ENCODE measurements at regions not wholly inside any gene's neighbourhood (a gene's known extent, or its start where the extent isn't known, plus 50 kb on each side); places are given as distances from the start of the nearest gene placed in this dataset.

DNA sequence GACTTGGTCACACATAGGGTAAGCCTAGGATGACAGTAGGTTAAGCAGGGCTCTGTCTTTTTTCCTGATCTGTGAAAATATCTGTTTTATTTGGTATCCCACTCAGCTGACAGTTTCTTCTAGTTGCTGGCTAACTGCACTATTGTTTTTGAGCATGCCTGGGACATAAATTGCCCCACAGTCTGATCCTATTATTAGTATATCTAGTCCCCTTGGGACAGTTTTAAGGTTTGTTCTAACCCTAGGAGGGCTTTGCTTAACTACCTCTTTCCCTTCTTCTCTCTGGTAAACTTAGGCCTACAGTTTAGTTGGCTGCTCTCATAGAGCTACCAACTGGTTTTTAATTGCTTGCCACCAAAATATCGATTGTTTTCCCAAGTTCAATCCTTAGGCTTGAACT lies 446.6 kb downstream of the ARHGEF28 start:
- no peak for DNase-seq (ENCODE audit: low read depth in 2 of 2, low spot score in 1 of 2)

DNA sequence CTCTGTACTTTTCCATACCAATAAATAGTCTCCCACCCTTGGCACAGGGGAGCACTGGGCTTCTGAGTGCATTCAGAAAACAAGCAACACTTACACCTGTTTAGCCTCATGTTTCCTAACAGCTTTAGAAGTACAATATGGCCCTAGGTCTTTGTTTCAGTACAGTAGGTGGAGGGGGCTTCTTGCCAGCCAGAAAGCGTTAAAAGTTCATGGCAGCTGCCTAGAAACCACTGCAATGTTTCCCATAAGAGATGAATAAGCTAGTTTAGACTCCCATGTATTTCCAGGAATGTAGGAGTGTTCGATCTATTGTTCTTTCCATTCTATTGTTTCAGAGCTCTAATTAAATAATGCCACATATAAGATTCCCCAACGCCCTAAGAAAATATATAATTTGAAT lies 444.8 kb downstream of the ARHGEF28 start:
- no peak for DNase-seq (ENCODE audit: low read depth in 2 of 2, low spot score in 1 of 2)

DNA sequence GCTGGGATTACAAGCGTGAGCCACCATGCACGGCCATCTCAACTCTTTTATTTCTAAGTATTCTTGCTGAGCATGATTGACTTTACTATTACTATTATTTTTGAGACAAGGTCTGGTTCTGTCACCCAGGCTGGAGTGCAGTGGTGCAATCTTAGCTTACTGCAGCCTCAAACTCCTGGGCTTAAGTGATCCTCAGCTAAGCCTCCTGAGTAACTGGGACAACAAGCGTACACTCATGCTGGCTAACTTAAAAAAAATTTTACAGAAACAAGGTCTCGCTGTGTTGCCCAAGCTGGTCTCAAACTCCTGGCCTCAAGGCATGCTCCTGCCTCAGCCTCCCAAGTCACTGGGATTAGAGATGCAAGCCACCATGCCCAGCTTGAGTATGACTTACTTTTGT lies 443.7 kb downstream of the ARHGEF28 start:
- no peak for DNase-seq (ENCODE audit: low read depth in 2 of 2, low spot score in 1 of 2)

DNA sequence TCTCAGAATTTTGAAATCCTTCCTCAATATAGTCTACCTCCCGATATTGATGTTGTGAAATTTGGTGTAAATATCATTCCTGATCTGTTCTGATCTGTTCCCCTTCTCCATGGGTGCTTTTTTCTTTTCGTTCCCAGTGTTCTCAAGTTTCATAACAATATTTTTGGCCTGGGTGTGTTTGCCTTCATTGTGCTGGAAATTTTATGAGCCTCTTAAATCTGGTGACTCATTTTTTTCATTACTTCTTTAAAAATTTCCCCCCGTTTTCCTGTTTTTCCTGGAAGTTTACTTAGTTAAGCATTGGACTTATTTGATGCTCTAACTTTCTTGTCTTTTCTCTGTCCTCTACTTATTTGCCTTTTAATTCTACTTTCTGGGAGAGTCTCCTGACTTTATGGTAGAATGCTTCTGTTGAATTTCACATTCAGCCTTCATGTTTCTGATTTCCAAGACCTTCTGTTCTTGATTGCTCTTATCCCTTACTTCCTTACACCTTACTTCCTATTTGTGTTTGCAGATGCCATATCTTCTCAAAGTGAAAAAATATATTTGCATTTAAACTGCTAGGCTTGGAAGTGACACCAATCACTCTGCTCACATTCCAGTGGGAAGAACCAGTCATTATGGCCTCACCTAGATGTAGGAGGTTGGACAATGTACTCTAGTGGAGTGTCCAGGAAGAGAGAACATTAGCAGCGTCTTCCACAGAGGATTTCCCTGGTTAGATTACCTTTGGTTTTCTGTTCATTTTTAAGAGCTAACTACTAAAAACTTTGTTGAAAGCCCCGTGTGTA lies 441.9 kb downstream of the ARHGEF28 start:
- no peak for DNase-seq (ENCODE audit: low read depth in 2 of 2, low spot score in 1 of 2)

DNA sequence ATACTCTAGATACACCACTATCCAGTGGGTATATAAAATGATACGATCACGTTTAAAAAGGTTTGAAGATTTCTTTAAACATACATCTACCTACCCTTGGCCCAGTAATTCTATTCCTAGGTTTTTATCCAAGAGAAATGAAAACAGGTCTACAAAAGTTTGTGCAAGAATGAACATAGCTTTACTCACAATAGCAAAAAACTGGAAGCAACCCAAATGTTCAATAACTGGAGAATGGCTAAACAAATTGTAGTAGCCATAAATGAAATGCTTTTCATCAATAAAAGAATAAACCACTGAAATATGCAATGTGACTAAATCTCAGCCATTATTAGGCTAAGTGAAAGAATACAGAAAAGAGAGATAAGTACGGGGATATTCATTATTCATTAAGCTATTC lies 438.9 kb downstream of the ARHGEF28 start:
- DNase-seq (ENCODE audit: low read depth in 2 of 2, low spot score in 1 of 2) = no peak

DNA sequence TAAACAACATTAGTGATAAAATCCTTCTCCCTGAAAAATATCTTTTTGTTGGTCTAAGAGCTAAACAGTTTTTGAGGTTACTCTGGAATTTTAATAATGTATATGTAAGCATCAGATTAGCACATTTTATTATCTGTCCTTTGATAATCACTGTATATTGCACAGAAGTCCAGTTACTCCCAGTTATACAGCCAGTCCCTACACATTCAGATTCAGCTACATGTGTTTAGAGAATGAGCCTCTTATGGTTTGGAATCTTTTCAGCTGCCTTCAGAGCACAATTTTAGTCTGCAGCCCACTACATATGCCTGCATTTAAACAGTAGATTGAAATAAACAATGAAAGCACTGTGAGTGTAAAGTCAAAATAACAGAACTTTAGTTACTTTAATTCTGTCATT lies 438.2 kb downstream of the ARHGEF28 start:
- no peak for DNase-seq (ENCODE audit: low read depth in 2 of 2, low spot score in 1 of 2)

DNA sequence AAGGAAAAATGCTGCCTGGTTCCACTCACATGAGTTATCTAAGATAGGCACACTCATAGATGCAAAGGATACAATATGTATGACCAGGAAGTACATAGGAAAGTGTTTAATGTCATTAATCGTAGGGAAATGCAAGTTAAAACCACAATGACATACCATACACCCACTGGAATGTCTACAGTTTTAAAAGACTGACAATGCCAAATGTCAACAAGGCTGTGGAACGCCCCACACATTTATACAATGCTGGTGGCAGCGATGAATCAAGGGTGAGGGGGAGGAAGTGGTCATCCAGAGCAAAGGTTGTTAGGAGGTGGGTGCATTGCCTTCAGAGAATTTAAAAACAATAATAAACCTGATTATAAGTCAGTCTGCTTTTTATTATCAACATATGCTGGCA lies 437.8 kb downstream of the ARHGEF28 start:
- DNase-seq (ENCODE audit: low read depth in 2 of 2, low spot score in 1 of 2) = no peak

DNA sequence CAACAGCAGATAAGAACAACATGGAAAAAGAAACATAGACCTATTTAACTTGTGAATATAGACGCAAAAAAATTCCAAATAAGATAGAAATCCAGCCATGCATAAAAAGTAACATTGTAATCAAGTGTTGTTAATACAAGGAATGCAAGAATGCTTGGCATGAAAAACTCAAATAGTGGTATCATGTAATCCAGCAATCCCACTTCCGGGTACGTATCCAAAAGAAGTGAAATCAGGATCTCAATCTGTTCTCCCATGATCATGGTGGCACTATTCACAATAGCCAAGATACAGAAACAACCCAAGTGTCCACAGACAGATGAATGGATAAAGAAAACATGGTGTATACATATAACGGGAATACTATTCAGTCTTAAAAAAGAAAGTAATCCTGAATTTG lies 437.4 kb downstream of the ARHGEF28 start:
- no peak for DNase-seq (ENCODE audit: low read depth in 2 of 2, low spot score in 1 of 2)

DNA sequence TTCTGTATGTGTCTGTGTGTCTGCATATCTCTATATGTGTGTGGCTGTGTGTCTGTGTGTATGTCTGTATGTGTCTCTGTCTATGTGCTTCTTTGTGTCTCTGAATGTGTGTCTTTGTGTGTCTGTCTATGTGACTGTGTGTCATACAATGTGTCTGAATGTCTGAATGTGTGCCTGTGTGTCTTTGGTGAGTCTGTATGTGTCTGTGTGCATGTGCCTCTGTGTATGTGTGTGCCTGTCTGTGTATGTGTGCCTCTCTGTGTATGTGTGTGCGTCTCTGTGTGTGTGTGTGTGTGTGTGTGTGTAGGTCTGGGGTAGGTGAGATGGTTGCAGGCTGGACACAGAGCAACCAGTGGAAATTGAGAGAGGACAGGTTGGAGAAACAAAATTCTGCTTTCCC lies 435.3 kb downstream of the ARHGEF28 start:
- no peak for DNase-seq (ENCODE audit: low read depth in 2 of 2, low spot score in 1 of 2)

DNA sequence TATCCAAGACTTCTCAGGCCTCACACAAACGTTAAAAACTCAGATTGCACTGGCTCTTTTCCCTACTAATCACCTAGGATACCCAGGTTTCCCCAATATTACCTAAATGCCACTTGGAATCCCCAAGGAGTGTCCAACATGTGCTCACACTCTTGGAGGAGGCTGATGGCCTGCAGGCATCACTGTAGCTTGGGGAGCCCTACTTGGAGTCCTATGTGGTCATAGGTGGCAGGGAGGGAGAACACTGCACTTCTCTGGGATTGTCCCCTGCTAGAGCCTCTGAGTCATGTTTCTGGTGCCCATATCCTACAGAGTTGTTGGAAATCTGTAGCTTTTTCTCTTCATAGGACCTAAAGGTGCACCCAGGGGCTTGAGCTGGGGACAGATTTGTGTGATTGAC lies 433.7 kb downstream of the ARHGEF28 start:
- no peak for DNase-seq (ENCODE audit: low read depth in 2 of 2, low spot score in 1 of 2)

DNA sequence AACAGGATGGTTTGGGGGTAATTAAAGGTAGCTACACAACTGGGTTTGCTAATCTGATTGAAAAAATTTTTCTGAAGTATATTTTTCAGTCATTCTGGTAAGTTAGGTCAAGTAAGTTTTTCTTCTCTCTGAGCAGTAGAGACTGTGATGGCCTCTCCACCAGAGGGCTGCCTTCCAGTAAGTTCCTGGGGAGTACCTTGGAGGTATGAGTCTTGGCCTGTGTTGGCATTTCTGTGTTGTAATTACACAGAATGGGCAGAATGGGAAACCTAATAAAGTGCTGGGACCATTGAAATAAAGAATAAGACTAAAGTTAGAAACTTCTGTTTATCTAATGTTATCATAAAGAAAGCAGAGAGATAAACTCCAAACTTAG lies 430.8 kb downstream of the ARHGEF28 start:
- no peak for DNase-seq (ENCODE audit: low read depth in 2 of 2, low spot score in 1 of 2)

DNA sequence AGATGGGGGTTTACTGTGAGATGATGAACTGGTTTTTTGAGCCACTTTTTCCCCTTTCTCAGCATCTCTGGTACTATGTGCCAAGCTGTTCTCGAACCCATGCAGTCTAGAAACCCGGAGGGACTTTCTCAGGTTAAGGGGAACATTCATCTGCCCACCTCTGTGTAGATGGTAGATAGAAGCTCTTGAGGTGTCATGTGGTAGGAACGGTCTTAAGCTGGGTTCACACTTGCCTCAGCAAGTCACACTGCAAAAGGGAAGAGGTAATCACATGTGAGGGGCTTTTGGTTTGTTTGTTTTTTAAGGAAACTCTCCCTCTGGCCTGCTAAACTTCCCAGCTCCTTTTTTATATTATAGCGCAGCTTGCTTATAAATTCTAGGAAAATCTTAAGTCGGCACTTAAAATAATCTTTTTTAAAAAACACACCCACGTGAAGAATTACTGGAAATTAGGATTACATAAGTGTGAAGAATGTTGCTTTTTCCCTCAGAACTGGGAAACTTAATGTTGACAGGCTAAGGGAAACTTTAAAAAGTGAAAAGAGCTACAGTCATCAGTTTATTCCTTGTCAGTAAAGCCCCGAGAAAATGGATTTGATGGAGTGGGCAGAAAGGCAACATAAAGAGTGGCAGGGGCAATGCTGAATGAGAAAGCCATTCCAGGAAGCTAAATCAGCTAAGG lies 430.3 kb downstream of the ARHGEF28 start:
- no peak for DNase-seq (ENCODE audit: low read depth in 2 of 2, low spot score in 1 of 2)

DNA sequence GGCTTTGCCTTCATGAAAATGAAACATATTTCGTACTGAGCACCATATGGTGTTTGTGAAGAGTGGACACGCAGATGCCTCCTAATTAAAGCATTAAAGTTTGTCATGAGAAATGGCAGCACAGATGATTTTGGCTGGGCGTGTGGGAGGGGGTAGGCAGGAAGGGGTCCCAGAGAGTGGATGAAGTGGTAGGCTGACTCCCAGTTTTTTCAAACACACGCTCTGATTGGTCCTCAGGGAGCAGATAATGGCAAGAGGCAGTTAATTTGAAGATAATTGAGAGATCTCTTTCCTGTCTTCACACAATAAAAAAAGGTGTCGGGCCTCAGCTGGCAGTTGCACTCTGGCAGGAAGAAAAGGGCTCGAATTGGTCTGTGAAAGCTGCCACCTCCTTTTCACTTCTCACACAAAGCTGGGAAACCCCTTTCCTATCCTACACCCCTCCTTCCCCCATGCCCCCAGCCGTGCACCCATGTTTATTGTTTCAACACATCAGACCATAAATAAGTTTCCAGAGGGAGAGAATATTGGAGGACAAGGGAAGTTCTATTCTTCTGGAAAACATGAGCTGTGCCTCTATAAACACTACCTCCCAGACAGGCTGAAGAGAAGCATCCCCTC lies 429.6 kb downstream of the ARHGEF28 start:
- DNase-seq (ENCODE audit: low read depth in 2 of 2, low spot score in 1 of 2) = no peak

DNA sequence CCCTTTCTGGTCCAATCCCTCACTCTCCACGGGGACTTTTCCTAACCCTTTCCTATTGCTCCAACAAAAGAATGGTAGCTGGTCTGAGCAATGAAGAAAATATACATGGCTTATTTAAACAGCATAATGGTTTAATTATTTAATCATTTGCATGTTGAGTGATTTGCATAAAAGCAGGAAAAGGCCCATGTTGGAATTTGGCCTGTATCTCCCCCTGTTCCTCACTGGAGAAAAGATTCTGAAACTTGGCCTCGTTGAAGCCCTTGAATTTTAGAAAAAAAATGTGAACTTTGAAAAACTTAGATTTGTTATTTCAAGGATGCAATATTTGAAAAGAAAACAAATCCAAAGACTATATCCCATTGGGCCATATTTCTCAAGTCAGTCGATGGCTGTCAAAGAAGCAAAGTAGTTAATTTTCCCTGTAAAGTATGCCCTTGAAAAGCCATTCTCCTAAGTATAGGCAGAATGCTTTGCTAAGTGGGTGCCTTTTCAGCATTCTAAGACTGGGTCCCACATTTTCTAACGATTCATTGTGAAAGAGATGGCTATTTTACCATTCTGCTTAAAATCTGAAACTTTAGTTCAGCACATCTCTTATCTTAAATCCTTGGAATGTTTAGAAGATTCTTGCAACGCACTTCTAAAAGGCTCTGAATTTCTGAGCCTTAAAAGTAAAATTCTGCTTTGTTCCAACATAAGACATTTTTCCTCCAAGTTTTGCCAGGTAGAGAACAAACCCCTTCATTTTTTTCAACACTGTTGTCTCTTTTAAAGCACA lies 428.8 kb downstream of the ARHGEF28 start:
- DNase-seq (ENCODE audit: low read depth in 2 of 2, low spot score in 1 of 2) = no peak

DNA sequence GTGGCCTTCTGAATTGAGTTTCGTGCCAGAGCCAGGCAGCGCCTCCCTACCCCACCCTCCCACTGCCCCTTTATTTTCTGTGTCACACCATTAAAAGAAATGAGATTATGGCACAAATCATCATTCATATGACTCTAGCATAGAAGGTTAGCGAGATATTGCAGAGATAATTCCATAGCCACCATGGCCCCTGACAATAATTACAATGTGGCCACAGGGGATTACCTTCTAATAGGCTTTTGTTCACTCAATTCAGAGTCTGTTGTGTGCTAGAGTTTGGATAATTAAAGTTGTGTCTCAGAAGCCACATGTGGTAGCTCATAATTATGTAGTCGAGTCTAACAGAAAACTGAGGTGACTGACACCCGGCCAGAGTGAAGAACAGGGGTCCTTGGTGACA lies 428.1 kb downstream of the ARHGEF28 start:
- no peak for DNase-seq (ENCODE audit: low read depth in 2 of 2, low spot score in 1 of 2)

DNA sequence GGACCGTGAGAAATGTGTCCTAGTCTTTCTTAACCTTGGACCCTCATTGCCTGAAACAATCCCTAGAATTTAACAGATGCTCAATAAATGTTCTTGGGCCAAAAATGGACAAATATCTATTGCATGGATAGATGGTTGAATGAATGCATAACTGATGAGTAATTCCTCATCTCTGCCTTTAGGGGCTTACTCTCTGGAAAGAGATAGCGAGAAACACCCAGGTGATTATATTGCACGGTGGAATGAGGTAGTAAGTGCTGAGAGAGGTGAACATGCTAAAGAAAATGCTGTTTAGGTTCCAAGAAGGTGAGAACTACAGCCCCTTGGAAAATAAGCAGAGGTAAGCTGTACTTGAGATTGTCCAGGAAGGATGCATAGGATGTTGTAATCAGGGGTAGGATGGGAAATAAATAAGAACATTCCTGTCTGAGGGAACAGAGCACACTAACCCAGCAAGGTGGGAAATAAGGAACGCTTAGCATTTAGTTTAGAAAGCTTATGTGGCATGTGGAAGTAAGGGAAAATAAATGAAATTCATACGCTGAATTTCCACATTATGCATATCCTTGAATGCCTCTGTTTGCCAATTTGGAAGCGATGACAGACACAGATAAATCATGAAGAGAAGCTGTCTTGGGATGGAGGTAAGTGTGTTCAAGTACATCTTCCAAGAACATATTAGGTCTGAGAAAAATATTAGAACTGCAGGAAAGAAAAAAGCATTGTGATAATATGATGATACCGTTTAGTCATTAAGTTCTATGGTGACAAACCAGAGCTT lies 426.6 kb downstream of the ARHGEF28 start:
- no peak for DNase-seq (ENCODE audit: low read depth in 2 of 2, low spot score in 1 of 2)

DNA sequence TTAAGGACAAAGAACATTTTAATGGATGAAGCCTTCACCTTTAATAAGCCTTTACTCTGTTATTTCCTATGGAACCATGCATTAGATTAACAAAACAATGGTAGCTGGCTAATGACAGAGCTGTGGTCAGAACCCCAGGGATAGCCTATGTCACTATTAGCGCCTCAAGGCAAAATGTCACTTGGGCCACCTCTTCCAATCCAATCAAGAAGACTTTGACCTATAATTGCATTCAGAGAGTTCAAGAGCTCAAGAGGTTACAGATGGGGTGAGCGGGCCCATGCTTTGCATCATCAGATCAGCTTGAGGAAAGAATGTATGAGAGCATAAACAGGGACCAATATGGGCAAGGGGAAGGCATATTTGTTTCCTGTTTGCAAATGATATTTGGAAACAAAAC lies 425.1 kb downstream of the ARHGEF28 start:
- no peak for DNase-seq (ENCODE audit: low read depth in 2 of 2, low spot score in 1 of 2)

DNA sequence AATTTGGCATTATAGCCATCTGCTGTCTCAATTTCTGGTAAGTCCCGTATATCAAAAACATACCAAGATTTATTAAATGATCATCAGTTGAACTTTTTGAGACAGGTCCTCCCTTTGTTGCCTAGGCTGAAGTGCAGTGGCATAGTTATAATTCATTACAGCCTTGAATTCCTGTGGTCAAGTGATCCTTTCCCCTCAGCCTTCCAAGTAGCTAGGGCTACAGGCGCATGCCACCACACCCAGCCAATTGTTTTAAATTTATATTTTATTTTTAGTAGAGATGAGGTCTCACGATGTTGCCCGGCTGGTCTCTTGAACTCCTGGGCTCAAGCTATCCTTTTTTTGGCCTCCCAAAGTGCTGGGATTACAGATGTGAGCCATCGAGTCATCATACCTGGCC lies 418.9 kb downstream of the ARHGEF28 start:
- no peak for DNase-seq (ENCODE audit: low read depth in 2 of 2, low spot score in 1 of 2)

DNA sequence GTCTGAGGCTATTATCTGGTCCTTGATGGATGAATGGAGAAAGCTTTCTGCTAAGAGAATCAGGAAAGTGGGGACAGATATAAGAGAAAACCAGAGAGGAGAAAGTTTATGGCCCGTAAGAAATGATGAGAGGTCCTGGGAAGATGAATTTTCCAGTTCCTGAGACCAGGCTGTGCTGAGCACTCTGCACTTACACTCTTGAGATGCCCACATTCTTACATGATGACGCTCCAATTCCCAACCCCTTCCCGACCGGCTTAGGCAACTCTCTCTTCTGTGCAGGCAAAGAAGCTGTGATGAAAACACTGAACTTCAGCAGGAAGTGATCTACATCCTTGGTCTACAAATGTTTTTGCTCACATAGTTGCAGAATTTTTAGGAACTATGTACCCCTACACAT lies 417.0 kb downstream of the ARHGEF28 start:
- DNase-seq (ENCODE audit: low read depth in 2 of 2, low spot score in 1 of 2) = no peak

DNA sequence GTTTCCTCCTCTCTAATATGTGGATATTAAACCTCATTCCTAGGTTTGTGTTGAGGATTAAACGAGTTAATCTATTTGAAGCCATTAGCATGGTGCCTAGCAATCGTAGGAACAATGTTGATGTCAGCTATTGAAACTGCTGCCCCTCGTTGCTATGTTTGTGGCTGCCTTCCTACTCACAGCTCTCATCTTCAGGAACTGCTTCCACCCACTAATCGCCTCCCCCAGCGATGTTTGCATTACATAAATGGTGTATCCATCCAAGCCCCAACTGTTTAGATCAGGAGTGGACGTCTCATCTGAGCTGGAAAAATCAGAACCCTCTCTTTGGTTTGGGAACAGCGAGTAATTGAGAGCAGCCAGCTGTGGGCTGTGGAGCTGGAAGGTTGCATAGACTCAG lies 416.6 kb downstream of the ARHGEF28 start:
- DNase-seq (ENCODE audit: low read depth in 2 of 2, low spot score in 1 of 2) = no peak

DNA sequence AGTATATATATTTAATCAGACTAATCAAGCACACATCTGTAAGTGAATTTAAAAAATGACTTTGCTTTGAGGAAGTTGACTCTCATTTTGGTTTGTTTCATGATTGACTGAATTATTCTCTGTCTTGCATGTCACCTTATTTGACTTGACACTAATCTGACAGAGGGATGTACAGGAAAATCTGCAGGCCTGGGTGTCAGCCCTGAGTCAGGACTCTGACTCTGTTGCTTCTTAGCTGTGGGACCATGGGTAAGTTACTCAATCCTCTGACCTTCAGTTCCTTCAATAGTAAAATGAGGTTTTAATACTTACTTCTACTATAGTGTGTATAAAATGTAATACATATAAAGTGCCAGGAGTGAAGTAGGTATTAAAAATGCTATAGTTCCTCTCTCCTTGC lies 415.9 kb downstream of the ARHGEF28 start:
- DNase-seq (ENCODE audit: low read depth in 2 of 2, low spot score in 1 of 2) = no peak

Measured in stimulated activated CD8-positive, alpha-beta memory T cell treated with anti-CD3 and anti-CD28 coated beads, Interleukin-4, amount 100 ng/mL, for 4 hours (primary cell).